ENCODE measurements at regions not wholly inside any gene's neighbourhood (a gene's known extent, or its start where the extent isn't known, plus 50 kb on each side); places are given as distances from the start of the nearest gene placed in this dataset.
A peak's percentile ranks its signal among the peaks of the same experiment; 100 is the strongest.
"Not testable (repeated sequence)": the region's sequence is repeated elsewhere in the genome, so short reads cannot be mapped to it uniquely, and the experiment has no call there.

DNA sequence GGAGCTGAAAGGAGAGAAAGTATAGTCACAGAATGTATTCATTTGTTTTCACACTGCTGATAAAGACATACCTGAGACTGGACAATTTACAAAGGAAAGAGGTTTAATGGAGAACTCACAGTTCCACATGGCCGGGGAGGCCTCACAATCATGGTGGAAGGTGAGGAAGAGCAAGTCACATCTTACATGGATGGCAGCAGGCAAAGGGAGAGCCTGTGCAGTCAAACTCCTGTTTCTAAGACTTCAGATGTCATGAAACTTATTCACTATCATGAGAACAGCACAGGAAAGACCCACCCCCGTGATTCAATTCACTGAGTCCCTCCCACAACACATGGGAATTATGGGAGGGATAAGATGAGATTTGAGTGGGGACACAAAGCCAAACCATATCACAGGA, 224.7 kb downstream of the LNPK start:
- H3K4me1 ChIP-seq (ENCODE audit: control insufficient read depth in 3 of 3, insufficient read depth in 2 of 3, low read depth in 1 of 3, low read length in 2 of 3); H3K27ac ChIP-seq (ENCODE audit: low read depth in 1 of 3, low read length in 2 of 3); H3K36me3 ChIP-seq (ENCODE audit: control insufficient read depth in 3 of 3, insufficient read depth in 2 of 3, low read depth in 1 of 3, low read length in 3 of 3); DNase-seq; FAIRE-seq; H3K9me3 ChIP-seq (ENCODE audit: control insufficient read depth in 2 of 2, insufficient read depth in 1 of 2, low read depth in 1 of 2, low read length in 1 of 2); H3K4me3 ChIP-seq (ENCODE audit: low read depth in 1 of 3, low read length in 3 of 3); H3K27me3 ChIP-seq (ENCODE audit: control insufficient read depth in 3 of 3, insufficient read depth in 3 of 3, low read length in 3 of 3): not testable (repeated sequence)
- 64 to 81% (median 80%) methylated on average over 2 of the region's 2 CpGs for WGBS, 3 donors

DNA sequence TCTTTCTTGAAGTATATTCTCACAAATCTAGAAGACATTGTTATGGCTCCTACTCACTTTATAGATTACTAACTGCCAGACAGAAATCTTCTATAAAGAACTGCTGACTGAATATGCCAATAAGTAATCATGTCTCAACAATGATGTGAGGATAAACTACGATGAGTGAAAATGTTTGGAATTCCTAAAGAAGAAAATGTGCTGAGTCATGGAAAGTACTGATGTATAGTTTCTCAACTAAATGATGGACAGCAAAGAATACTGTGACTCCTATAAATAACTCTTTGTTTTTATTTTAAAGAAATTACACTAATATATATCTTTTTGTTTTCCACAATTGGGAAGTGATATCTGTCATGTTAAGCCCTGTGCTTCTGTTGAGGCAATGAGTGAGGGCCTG, 232.9 kb downstream of the LNPK start:
- H3K27ac ChIP-seq (ENCODE audit: low read depth in 1 of 3, low read length in 2 of 3), result no peak overlapping the region
- no peaks in the 10 kb centered on the region for H3K27me3 ChIP-seq (ENCODE audit: control insufficient read depth in 3 of 3, insufficient read depth in 3 of 3, low read length in 3 of 3)
- H3K4me3 ChIP-seq (ENCODE audit: low read depth in 1 of 3, low read length in 3 of 3), result no peak overlapping the region
- H3K36me3 ChIP-seq (ENCODE audit: control insufficient read depth in 3 of 3, insufficient read depth in 2 of 3, low read depth in 1 of 3, low read length in 3 of 3), result no peaks in the 10 kb centered on the region
- 47 to 74% (median 67%) methylated on average over 1 of the region's 1 CpG for WGBS, 3 donors
- no peaks in the 10 kb centered on the region for H3K9me3 ChIP-seq (ENCODE audit: control insufficient read depth in 2 of 2, insufficient read depth in 1 of 2, low read depth in 1 of 2, low read length in 1 of 2)
- no peaks in the 10 kb centered on the region for H3K4me1 ChIP-seq (ENCODE audit: control insufficient read depth in 3 of 3, insufficient read depth in 2 of 3, low read depth in 1 of 3, low read length in 2 of 3)
- no peak for DNase-seq
- no peak for FAIRE-seq

DNA sequence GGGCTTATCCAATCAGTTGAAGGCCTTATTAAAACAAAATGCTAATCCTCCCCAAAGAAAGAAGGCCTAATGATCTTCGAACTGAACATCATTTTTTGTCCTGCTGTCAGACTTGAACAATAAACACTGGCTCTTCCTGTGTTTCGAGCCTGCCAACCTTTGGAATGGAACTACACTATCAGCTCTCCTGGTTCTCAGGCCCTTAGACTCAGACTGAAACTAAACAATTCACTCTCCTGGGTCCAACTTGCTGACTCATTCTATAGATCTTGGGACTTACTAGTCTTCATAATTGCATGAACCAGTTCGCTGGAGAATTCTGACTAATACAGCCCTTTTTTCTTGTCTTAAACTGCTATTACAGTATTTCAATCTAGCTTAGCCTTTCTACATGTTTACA, 235.2 kb downstream of the LNPK start:
- no peaks in the 10 kb centered on the region for H3K4me1 ChIP-seq (ENCODE audit: control insufficient read depth in 3 of 3, insufficient read depth in 2 of 3, low read depth in 1 of 3, low read length in 2 of 3)
- 36 to 56% (median 46%) methylated on average over 3 of the region's 3 CpGs for WGBS, 3 donors
- H3K27ac ChIP-seq (ENCODE audit: low read depth in 1 of 3, low read length in 2 of 3), result no peak overlapping the region
- H3K9me3 ChIP-seq (ENCODE audit: control insufficient read depth in 2 of 2, insufficient read depth in 1 of 2, low read depth in 1 of 2, low read length in 1 of 2), result no peaks in the 10 kb centered on the region
- peak in 1 of 2 donors; percentile 29 for DNase-seq
- H3K36me3 ChIP-seq (ENCODE audit: control insufficient read depth in 3 of 3, insufficient read depth in 2 of 3, low read depth in 1 of 3, low read length in 3 of 3), result no peaks in the 10 kb centered on the region
- H3K4me3 ChIP-seq (ENCODE audit: low read depth in 1 of 3, low read length in 3 of 3), result no peak overlapping the region
- FAIRE-seq, result no peak
- no peaks in the 10 kb centered on the region for H3K27me3 ChIP-seq (ENCODE audit: control insufficient read depth in 3 of 3, insufficient read depth in 3 of 3, low read length in 3 of 3)

DNA sequence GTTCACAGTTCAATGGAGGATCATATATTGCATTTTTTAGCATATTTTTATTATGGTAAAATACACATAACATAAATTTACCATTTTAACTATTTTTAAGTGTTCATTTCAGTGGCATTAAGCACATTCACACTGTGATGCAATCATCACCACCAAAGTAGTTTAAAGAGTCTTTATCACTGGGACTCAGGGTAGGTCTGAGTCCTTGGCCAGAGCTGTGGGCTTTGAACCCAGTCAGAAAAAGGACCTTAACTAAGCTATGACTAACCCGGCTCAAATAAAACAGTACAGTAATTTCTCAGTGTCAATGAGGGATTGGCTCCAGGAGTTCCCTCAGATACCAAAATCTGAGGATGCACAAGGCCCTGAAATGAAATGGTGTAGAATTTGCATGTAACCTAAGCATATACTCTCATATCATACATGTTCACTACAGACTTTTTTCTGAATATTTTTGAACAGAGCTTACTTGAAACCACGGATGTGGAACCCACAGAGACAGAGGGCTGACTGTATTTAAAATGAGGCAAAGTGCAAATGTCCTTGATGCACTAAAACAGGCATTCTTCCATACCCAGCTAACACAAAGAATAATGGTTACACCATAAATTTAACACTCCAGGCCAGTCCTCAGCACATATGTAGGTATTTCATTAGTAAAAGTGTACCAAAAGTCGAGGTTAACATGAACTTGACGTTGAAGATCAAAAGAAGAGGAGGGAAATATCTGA, 246.2 kb downstream of the LNPK start:
- Histone ChIP-seq H3K27ac (ENCODE audit: low read depth in 1 of 3, low read length in 2 of 3) (no peak overlapping the region), H3K9me3 (ENCODE audit: control insufficient read depth in 2 of 2, insufficient read depth in 1 of 2, low read depth in 1 of 2, low read length in 1 of 2) (peaks cover 0 to 2% of the 10 kb centered on the region in 2 donors), H3K4me1 (ENCODE audit: control insufficient read depth in 3 of 3, insufficient read depth in 2 of 3, low read depth in 1 of 3, low read length in 2 of 3) (no peaks in the 10 kb centered on the region), H3K27me3 (ENCODE audit: control insufficient read depth in 3 of 3, insufficient read depth in 3 of 3, low read length in 3 of 3) (no peaks in the 10 kb centered on the region), H3K4me3 (ENCODE audit: low read depth in 1 of 3, low read length in 3 of 3) (no peak overlapping the region), H3K36me3 (ENCODE audit: control insufficient read depth in 3 of 3, insufficient read depth in 2 of 3, low read depth in 1 of 3, low read length in 3 of 3) (no peaks in the 10 kb centered on the region)
- no peak for DNase-seq
- 62 to 68% (median 65%) methylated on average over 4 of the region's 4 CpGs for WGBS, 3 donors
- FAIRE-seq, result no peak

DNA sequence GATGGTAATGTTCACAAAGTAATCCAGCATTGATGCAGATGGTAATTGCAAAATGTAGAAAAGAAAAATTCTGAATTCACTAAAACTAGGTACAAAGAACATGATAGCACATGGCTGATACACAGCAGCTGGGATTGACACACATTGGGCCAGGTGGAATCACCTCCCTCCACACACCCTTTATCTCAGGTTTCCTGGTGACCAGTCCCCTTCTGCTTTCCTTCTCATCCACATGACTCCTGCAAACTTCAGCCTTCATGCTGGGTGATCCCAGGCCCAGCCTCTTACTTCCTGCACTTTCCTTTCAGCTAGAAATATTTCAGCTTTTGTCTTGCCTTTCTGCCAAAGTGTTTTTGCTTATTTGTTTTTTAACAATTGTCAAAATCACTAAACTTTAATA, 246.9 kb downstream of the LNPK start:
- Histone ChIP-seq H3K27ac (ENCODE audit: low read depth in 1 of 3, low read length in 2 of 3) (no peak overlapping the region), H3K36me3 (ENCODE audit: control insufficient read depth in 3 of 3, insufficient read depth in 2 of 3, low read depth in 1 of 3, low read length in 3 of 3) (no peaks in the 10 kb centered on the region), H3K4me1 (ENCODE audit: control insufficient read depth in 3 of 3, insufficient read depth in 2 of 3, low read depth in 1 of 3, low read length in 2 of 3) (no peaks in the 10 kb centered on the region), H3K27me3 (ENCODE audit: control insufficient read depth in 3 of 3, insufficient read depth in 3 of 3, low read length in 3 of 3) (no peaks in the 10 kb centered on the region), H3K4me3 (ENCODE audit: low read depth in 1 of 3, low read length in 3 of 3) (no peak overlapping the region), H3K9me3 (ENCODE audit: control insufficient read depth in 2 of 2, insufficient read depth in 1 of 2, low read depth in 1 of 2, low read length in 1 of 2) (peaks cover 0 to 2% of the 10 kb centered on the region in 2 donors)
- DNase-seq (peak in 1 of 2 donors; percentile 4), FAIRE-seq (no peak)

DNA sequence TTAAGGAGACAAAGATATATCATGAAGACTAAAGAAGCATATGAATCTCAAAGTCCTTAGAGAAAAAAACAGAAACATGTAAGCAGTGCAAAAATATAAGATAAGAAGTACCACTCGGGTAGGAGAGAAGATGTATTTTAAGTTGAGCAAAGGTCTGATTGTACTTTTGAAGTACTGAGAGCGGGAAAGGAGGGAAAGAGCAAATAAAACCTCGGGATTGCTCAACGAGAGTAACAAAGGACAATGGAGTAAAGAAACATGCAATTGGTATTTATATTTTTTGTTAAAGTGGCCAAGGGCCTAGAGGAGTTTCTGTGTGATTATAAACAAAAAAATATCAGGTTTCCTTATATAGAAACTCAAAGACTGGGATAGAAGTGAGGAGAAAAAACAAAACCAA, 251.9 kb downstream of the LNPK start:
- no peaks in the 10 kb centered on the region for H3K4me1 ChIP-seq (ENCODE audit: control insufficient read depth in 3 of 3, insufficient read depth in 2 of 3, low read depth in 1 of 3, low read length in 2 of 3)
- DNase-seq (peak in 1 of 2 donors; percentile 21), FAIRE-seq (no peak)
- H3K27ac ChIP-seq (ENCODE audit: low read depth in 1 of 3, low read length in 2 of 3), result no peak overlapping the region
- H3K9me3 ChIP-seq (ENCODE audit: control insufficient read depth in 2 of 2, insufficient read depth in 1 of 2, low read depth in 1 of 2, low read length in 1 of 2), result no peaks in the 10 kb centered on the region
- H3K27me3 ChIP-seq (ENCODE audit: control insufficient read depth in 3 of 3, insufficient read depth in 3 of 3, low read length in 3 of 3), result no peaks in the 10 kb centered on the region
- H3K36me3 ChIP-seq (ENCODE audit: control insufficient read depth in 3 of 3, insufficient read depth in 2 of 3, low read depth in 1 of 3, low read length in 3 of 3), result no peaks in the 10 kb centered on the region
- no peak overlapping the region for H3K4me3 ChIP-seq (ENCODE audit: low read depth in 1 of 3, low read length in 3 of 3)
- WGBS, 3 donors, result 33 to 58% (median 36%) methylated on average over 4 of the region's 4 CpGs

DNA sequence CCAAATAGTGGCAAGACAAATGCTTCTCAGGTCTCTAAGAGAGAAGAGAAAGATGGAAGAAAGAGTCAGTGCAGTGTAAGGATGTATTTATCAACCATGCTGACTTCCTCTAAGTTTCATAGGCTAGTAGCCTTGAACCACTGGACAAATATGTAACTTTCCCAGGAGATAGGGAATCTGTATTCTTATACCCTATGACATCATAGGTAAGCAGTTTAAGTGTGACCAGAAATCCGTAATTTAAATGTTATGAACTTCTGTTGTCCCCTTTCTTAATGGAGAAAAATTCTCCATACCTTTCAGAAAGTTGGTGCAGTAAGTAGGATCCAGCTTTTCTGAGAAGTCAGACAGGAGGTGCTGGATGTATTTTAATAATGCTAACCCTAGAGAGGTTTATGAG, 256.2 kb downstream of the LNPK start:
- 0 to 62% (median 9%) methylated on average over 1 of the region's 1 CpG for WGBS, 3 donors

DNA sequence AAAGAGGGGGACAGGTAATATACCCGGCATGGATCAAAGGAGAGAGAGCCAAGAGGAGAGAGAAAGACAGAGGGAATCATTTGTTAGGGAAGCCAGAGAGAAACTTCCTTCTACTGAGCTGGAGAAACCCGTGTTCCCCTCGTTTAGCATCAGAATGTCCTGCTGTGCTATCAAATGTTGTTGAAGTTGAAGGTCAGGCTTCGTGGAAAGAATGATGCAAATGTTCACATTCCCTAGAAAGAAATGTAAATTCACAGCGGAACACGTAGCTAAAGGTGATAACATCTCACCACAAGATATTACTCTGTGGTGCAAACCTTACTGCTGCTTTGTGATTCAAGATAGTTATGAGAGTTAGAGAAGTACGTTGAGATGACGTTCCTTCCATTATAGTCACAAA, 258.1 kb downstream of the LNPK start:
- H3K4me1 ChIP-seq (ENCODE audit: control insufficient read depth in 3 of 3, insufficient read depth in 2 of 3, low read depth in 1 of 3, low read length in 2 of 3), result no peaks in the 10 kb centered on the region
- H3K9me3 ChIP-seq (ENCODE audit: control insufficient read depth in 2 of 2, insufficient read depth in 1 of 2, low read depth in 1 of 2, low read length in 1 of 2), result no peaks in the 10 kb centered on the region
- 59 to 72% (median 61%) methylated on average over 8 of the region's 8 CpGs for WGBS, 3 donors
- DNase-seq, result no peak
- H3K4me3 ChIP-seq (ENCODE audit: low read depth in 1 of 3, low read length in 3 of 3), result no peak overlapping the region
- no peaks in the 10 kb centered on the region for H3K27me3 ChIP-seq (ENCODE audit: control insufficient read depth in 3 of 3, insufficient read depth in 3 of 3, low read length in 3 of 3)
- H3K36me3 ChIP-seq (ENCODE audit: control insufficient read depth in 3 of 3, insufficient read depth in 2 of 3, low read depth in 1 of 3, low read length in 3 of 3), result no peaks in the 10 kb centered on the region
- H3K27ac ChIP-seq (ENCODE audit: low read depth in 1 of 3, low read length in 2 of 3), result no peak overlapping the region
- FAIRE-seq, result no peak

More for the DNA sequence above, 256.2 kb downstream of the LNPK start:
- FAIRE-seq (no peak), DNase-seq (no peak)
- Histone ChIP-seq H3K9me3 (ENCODE audit: control insufficient read depth in 2 of 2, insufficient read depth in 1 of 2, low read depth in 1 of 2, low read length in 1 of 2) (no peaks in the 10 kb centered on the region), H3K4me3 (ENCODE audit: low read depth in 1 of 3, low read length in 3 of 3) (no peak overlapping the region), H3K27me3 (ENCODE audit: control insufficient read depth in 3 of 3, insufficient read depth in 3 of 3, low read length in 3 of 3) (no peaks in the 10 kb centered on the region), H3K27ac (ENCODE audit: low read depth in 1 of 3, low read length in 2 of 3) (no peak overlapping the region), H3K4me1 (ENCODE audit: control insufficient read depth in 3 of 3, insufficient read depth in 2 of 3, low read depth in 1 of 3, low read length in 2 of 3) (no peaks in the 10 kb centered on the region), H3K36me3 (ENCODE audit: control insufficient read depth in 3 of 3, insufficient read depth in 2 of 3, low read depth in 1 of 3, low read length in 3 of 3) (no peaks in the 10 kb centered on the region)

DNA sequence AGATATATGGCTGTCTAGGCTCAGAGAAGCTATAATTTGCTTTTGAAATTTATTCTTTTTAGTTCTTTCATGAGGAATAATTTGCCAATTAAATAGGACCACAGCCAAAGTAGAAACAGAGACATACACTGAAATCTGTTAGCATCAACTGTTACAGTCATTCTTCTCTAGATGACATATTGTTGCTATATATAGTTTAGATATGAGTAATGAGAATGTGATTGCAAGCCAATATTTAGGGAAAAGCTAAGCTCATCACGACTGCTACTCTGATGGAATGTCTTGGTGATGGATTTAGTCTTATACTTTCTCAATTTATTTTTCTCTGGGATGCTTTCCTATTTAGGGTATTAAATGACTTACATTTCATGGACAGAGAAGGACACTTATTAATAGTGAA, 259.1 kb downstream of the LNPK start:
- Histone ChIP-seq H3K4me3 (ENCODE audit: low read depth in 1 of 3, low read length in 3 of 3) (no peak overlapping the region), H3K27me3 (ENCODE audit: control insufficient read depth in 3 of 3, insufficient read depth in 3 of 3, low read length in 3 of 3) (no peaks in the 10 kb centered on the region), H3K27ac (ENCODE audit: low read depth in 1 of 3, low read length in 2 of 3) (no peak overlapping the region), H3K4me1 (ENCODE audit: control insufficient read depth in 3 of 3, insufficient read depth in 2 of 3, low read depth in 1 of 3, low read length in 2 of 3) (no peaks in the 10 kb centered on the region), H3K36me3 (ENCODE audit: control insufficient read depth in 3 of 3, insufficient read depth in 2 of 3, low read depth in 1 of 3, low read length in 3 of 3) (no peaks in the 10 kb centered on the region), H3K9me3 (ENCODE audit: control insufficient read depth in 2 of 2, insufficient read depth in 1 of 2, low read depth in 1 of 2, low read length in 1 of 2) (no peaks in the 10 kb centered on the region)
- FAIRE-seq, result no peak
- no peak for DNase-seq
- WGBS, 3 donors, result 44 to 81% (median 69%) methylated on average over 1 of the region's 1 CpG

All from small intestine (tissue), 7 donors.